GM19397 (cell line): ENCODE measurements at regions not wholly inside any gene's neighbourhood (a gene's known extent, or its start where the extent isn't known, plus 50 kb on each side); places are given as distances from the start of the nearest gene placed in this dataset.
"Not testable (repeated sequence)": the region's sequence is repeated elsewhere in the genome, so short reads cannot be mapped to it uniquely, and the experiment has no call there.

ENCODE experiments used
- ATAC-seq: cut with Tn5 transposase; IDR thresholded peaks from one replicate; pipeline ENCODE4 v1.9.1; 2021; ENCODE audit warnings: mild to moderate bottlenecking, moderate library complexity; ENCODE audit not compliant: unreplicated experiment

GRCh38 chr9:30519166-30519565, 1865.3 kb upstream of the ACO1 start:
- ATAC-seq = no peak

GRCh38 chr9:30519756-30520155, 1864.7 kb upstream of the ACO1 start:
- no peak for ATAC-seq

- no peak for ATAC-seq
These were observed 1862.4 kb upstream of the ACO1 start for GRCh38 chr9:30522061-30522460.

GRCh38 chr9:30522486-30522885, 1862.0 kb upstream of the ACO1 start:
- ATAC-seq = no peak

GRCh38 chr9:30524311-30524710, 1860.1 kb upstream of the ACO1 start:
- ATAC-seq = no peak

- ATAC-seq = no peak
These were observed 1850.0 kb upstream of the ACO1 start for GRCh38 chr9:30534455-30534854.

- no peak for ATAC-seq
These were observed 1849.5 kb upstream of the ACO1 start for GRCh38 chr9:30534896-30535295.

GRCh38 chr9:30536494-30536893, 1847.9 kb upstream of the ACO1 start:
- no peak for ATAC-seq

GRCh38 chr9:30539696-30540095, 1844.7 kb upstream of the ACO1 start:
- ATAC-seq = not testable (repeated sequence)

GRCh38 chr9:30574355-30575151, 1809.9 kb upstream of the ACO1 start:
- ATAC-seq = no peak

GRCh38 chr9:30575218-30575617, 1809.2 kb upstream of the ACO1 start:
- no peak for ATAC-seq

- ATAC-seq = no peak
These were observed 1808.8 kb upstream of the ACO1 start for GRCh38 chr9:30575691-30576090.

- no peak for ATAC-seq
These were observed 1804.6 kb upstream of the ACO1 start for GRCh38 chr9:30579810-30580209.

GRCh38 chr9:30582240-30582639, 1802.2 kb upstream of the ACO1 start:
- no peak for ATAC-seq

- ATAC-seq = no peak
These were observed 1799.9 kb upstream of the ACO1 start for GRCh38 chr9:30584559-30584958.

GRCh38 chr9:30591461-30591860, 1793.0 kb upstream of the ACO1 start:
- ATAC-seq = no peak

GRCh38 chr9:30597608-30598007, 1786.8 kb upstream of the ACO1 start:
- ATAC-seq = no peak

- no peak for ATAC-seq
These were observed 1778.5 kb upstream of the ACO1 start for GRCh38 chr9:30605936-30606335.

- ATAC-seq = no peak
These were observed 1774.7 kb upstream of the ACO1 start for GRCh38 chr9:30609713-30610112.

GRCh38 chr9:30616782-30617181, 1767.7 kb upstream of the ACO1 start:
- not testable (repeated sequence) for ATAC-seq

- no peak for ATAC-seq
These were observed 1761.9 kb upstream of the ACO1 start for GRCh38 chr9:30622561-30622960.

- ATAC-seq = no peak
These were observed 1755.4 kb upstream of the ACO1 start for GRCh38 chr9:30628915-30629567.
